ENCODE measurements at regions not wholly inside any gene's neighbourhood (a gene's known extent, or its start where the extent isn't known, plus 50 kb on each side); places are given as distances from the start of the nearest gene placed in this dataset.

- no peak for DNase-seq
Observed at GRCh38 chr7:35533902-35534301, 161.0 kb downstream of the HERPUD2 start.

- no peak for DNase-seq
Observed at GRCh38 chr7:35530124-35531109, 164.5 kb downstream of the HERPUD2 start.

- no peak for DNase-seq
Observed at GRCh38 chr7:35529713-35530112, 165.2 kb downstream of the HERPUD2 start.

GRCh38 chr7:35528381-35528977, 166.5 kb downstream of the HERPUD2 start:
- DNase-seq: no peak

GRCh38 chr7:35526645-35527044, 168.3 kb downstream of the HERPUD2 start:
- DNase-seq: no peak

- no peak for DNase-seq
Observed at GRCh38 chr7:35524112-35524804, 170.7 kb downstream of the HERPUD2 start.

- no peak for DNase-seq
Observed at GRCh38 chr7:35523292-35523691, 171.6 kb downstream of the HERPUD2 start.

- no peak for DNase-seq
Observed at GRCh38 chr7:35522697-35523096, 172.2 kb downstream of the HERPUD2 start.

GRCh38 chr7:35521941-35522340, 173.0 kb downstream of the HERPUD2 start:
- no peak for DNase-seq

GRCh38 chr7:35520810-35521625, 173.9 kb downstream of the HERPUD2 start:
- DNase-seq: no peak

GRCh38 chr7:35519971-35520809, 174.7 kb downstream of the HERPUD2 start:
- DNase-seq: peak; percentile 68

- DNase-seq: no peak
Observed at GRCh38 chr7:35518767-35519166, 176.2 kb downstream of the HERPUD2 start.

- no peak for DNase-seq
Observed at GRCh38 chr7:35516498-35516897, 178.4 kb downstream of the HERPUD2 start.

GRCh38 chr7:35513828-35514227, 181.1 kb downstream of the HERPUD2 start:
- no peak for DNase-seq

GRCh38 chr7:35513195-35513594, 181.7 kb downstream of the HERPUD2 start:
- DNase-seq: no peak

GRCh38 chr7:35512716-35513115, 182.2 kb downstream of the HERPUD2 start:
- DNase-seq: no peak

- DNase-seq: no peak
Observed at GRCh38 chr7:35508623-35509400, 186.1 kb downstream of the HERPUD2 start.

- no peak for DNase-seq
Observed at GRCh38 chr7:35505066-35505465, 189.9 kb downstream of the HERPUD2 start.

GRCh38 chr7:35504365-35504764, 190.6 kb downstream of the HERPUD2 start:
- DNase-seq: no peak

- no peak for DNase-seq
Observed at GRCh38 chr7:35501681-35502080, 193.3 kb downstream of the HERPUD2 start.

- DNase-seq: no peak
Observed at GRCh38 chr7:35499226-35499625, 195.7 kb downstream of the HERPUD2 start.

Measured in activated CD4-positive, alpha-beta T cell treated with anti-CD3 and anti-CD28 coated beads, Interleukin-10, Interleukin-2, amounts not matched to agents 100 ng/mL and 50 ng/mL, durations not matched to agents 16 hours and 8 hours (primary cell).